CD1c-positive myeloid dendritic cell (primary cell): ENCODE measurements at regions not wholly inside any gene's neighbourhood (a gene's known extent, or its start where the extent isn't known, plus 50 kb on each side); places are given as distances from the start of the nearest gene placed in this dataset.

Experiments
- DNase-seq: peaks from one replicate; pipeline ENCODE4 v3.0.0-alpha.2; 2016; ENCODE audit errors: extremely low spot score

GRCh38 chr5:112112346-112112745 is 306.7 kb downstream of the EPB41L4A start:
- no peak for DNase-seq

- peak; percentile 92 for DNase-seq
Observed at GRCh38 chr5:112109331-112110007, 309.6 kb downstream of the EPB41L4A start.

GRCh38 chr5:112106878-112107277 is 312.2 kb downstream of the EPB41L4A start:
- DNase-seq: peak; percentile 84

GRCh38 chr5:112097768-112098167 is 321.3 kb downstream of the EPB41L4A start:
- no peak for DNase-seq

- DNase-seq: peak; percentile 21
Observed at GRCh38 chr5:112087222-112087621, 330.2 kb upstream of the NREP start.

- DNase-seq: no peak
Observed at GRCh38 chr5:112086740-112087139, 329.7 kb upstream of the NREP start.

GRCh38 chr5:112084149-112084548 is 327.2 kb upstream of the NREP start:
- DNase-seq: no peak

GRCh38 chr5:112083623-112084022 is 326.6 kb upstream of the NREP start:
- no peak for DNase-seq

GRCh38 chr5:112077180-112077579 is 320.2 kb upstream of the NREP start:
- no peak for DNase-seq

- no peak for DNase-seq
Observed at GRCh38 chr5:112070022-112070421, 313.0 kb upstream of the NREP start.

- no peak for DNase-seq
Observed at GRCh38 chr5:112069329-112069728, 312.3 kb upstream of the NREP start.

GRCh38 chr5:112068593-112068992 is 311.6 kb upstream of the NREP start:
- no peak for DNase-seq

- DNase-seq: no peak
Observed at GRCh38 chr5:112065781-112066180, 308.8 kb upstream of the NREP start.

- DNase-seq: no peak
Observed at GRCh38 chr5:112064956-112065355, 308.0 kb upstream of the NREP start.

GRCh38 chr5:112064271-112064701 is 307.3 kb upstream of the NREP start:
- DNase-seq: no peak

- DNase-seq: no peak
Observed at GRCh38 chr5:112063856-112064255, 306.9 kb upstream of the NREP start.

- no peak for DNase-seq
Observed at GRCh38 chr5:112063191-112063590, 306.2 kb upstream of the NREP start.

GRCh38 chr5:112062181-112062580 is 305.2 kb upstream of the NREP start:
- no peak for DNase-seq

- no peak for DNase-seq
Observed at GRCh38 chr5:112061666-112062065, 304.7 kb upstream of the NREP start.

GRCh38 chr5:112059579-112060135 is 302.7 kb upstream of the NREP start:
- DNase-seq: no peak

GRCh38 chr5:112049738-112050137 is 292.7 kb upstream of the NREP start:
- DNase-seq: no peak

GRCh38 chr5:112036206-112036605 is 279.2 kb upstream of the NREP start:
- DNase-seq: no peak

GRCh38 chr5:112034421-112034979 is 277.5 kb upstream of the NREP start:
- DNase-seq: no peak
